GM19397 (cell line): ENCODE measurements at regions not wholly inside any gene's neighbourhood (a gene's known extent, or its start where the extent isn't known, plus 50 kb on each side); places are given as distances from the start of the nearest gene placed in this dataset.

Source experiments
- ATAC-seq: cut with Tn5 transposase; IDR thresholded peaks from one replicate; pipeline ENCODE4 v1.9.1; 2021; ENCODE audit warnings: mild to moderate bottlenecking, moderate library complexity; ENCODE audit not compliant: unreplicated experiment

GRCh38 chr5:96340357-96340756 is 92.7 kb downstream of the PCSK1 start:
- no peak for ATAC-seq

DNA sequence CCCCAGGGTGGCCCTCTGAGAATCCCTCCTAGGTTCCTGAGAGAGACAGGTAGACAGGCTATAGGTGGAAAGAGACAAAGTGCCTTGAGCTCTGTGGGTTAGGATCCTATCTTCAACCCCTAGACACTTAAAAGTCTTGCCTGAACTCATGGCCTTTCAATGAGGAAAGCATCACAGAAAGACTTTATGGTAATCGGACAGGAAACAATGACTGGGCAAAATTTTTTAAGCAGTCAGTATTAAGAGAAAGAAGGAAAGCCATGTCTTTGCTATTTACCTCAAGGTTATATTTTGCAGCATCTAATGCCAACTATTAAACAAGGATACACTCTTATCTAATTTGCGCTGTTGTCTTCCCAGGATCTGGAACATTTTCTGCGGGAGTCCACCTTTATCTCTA is 93.2 kb downstream of the PCSK1 start:
- no peak for ATAC-seq

DNA sequence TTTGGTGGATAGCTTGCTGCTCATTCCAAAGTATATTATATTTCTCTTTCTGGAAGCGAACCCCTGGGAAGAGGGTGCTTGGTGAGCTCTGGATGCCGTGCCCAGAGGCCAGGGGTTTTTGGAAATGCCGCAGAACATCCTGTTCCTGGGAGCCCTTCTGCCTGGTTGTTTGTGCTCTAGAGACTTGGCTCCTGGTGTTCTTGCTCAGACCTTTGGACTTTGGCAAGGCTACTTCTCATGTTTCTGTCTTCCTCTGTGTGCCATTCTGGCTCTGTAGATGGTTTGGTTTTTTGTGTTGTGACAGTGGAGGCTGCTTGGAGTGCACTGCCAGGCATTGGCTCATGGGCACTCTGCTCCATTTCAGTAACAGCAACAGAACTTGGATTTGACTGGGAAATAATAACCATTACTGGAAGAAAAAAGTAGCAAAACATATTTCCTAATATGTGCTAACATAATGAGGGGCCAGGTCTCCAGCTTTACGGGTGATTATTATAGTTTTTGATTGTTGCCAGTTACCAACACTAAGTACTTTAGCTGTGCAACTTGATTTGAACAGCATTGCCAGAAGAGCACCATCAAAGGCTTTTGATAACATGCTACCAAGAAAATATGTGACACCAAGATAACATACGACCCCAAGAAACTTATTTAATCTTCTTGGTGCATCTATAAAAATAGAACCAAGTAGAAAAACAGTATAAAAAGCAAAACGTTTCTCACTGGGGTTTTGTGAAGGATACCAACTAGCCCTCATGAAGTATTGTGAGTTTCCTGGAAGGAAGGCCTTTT is 94.2 kb downstream of the PCSK1 start:
- no peak for ATAC-seq

GRCh38 chr5:96338091-96338490 is 95.0 kb downstream of the PCSK1 start:
- ATAC-seq = no peak

GRCh38 chr5:96337048-96337781 is 95.8 kb downstream of the PCSK1 start:
- ATAC-seq = no peak

- ATAC-seq = peak; percentile 66
Observed at GRCh38 chr5:96336351-96336985, 96.6 kb downstream of the PCSK1 start.

GRCh38 chr5:96335873-96336272 is 97.2 kb downstream of the PCSK1 start:
- ATAC-seq = no peak

DNA sequence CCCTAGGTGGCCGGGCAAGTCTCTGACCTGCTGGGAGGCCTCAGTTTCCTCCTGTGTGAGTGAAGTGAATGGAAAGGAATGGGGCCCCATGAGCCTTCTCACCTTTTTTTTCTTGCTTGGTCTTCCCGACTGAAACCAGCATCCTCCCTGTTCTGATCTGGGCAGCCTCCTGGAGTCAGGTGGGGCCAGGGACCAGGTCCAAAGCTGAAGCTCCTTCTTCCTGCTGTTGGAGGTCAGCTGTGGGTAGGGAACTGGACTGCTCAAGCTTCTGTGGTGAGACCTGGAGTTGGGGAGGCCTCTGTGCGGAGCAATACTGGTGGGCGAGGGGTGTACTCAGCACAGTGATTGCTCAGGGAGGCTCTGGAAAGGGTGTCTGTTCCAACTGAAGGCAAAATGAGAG is 99.7 kb downstream of the PCSK1 start:
- no peak for ATAC-seq

- ATAC-seq = no peak
Observed at GRCh38 chr5:96332535-96333366, 100.3 kb downstream of the PCSK1 start.

DNA sequence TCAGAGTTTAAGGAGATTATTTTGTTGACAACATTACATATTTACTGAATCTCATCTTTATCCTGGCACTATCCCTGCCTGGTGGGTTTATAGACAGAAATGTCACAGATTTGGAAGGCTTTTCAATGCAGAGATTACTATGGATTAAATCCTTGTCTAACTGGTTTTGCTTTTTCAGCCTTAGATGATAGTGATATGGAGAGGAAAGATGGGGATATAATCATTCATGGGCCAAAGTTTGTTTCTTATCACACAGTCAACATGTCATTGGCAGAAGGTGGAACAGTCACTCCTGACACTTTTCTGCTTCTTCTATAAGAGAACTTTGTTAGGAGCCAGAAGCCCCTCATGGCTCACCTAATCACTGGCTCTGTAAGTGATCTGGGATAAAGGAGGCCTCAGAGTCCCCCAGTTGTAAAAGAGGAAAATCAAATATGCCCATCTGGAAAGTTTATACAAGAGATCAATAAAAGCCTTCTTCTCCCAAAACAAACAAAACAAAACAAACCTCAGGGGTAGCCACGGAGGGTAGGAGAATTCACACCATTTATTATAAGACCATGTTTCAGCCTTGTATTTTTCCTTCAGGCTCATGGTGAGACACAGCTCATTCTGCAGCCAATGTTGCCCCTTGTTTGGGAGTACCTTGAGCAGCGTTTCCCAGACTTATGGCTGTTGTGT is 101.2 kb downstream of the PCSK1 start:
- no peak for ATAC-seq

DNA sequence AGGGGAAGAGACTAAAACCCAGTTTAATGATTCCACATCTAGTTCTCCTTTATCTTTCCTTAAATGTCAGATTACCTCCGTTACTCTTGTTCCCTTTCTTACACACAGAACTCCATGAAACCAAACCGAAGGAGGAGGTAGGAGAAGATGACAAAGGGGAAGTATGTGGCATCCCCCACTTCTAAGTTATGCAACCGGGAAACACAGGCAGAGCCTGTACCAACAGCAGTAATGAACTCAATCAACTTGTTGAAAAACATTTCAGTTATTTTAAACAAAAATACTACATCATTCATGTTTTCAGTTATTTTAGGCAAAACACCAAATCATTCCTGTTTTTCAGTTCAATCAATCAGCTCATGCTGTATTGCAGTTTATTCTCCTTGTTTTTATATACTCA is 101.8 kb downstream of the PCSK1 start:
- no peak for ATAC-seq

DNA sequence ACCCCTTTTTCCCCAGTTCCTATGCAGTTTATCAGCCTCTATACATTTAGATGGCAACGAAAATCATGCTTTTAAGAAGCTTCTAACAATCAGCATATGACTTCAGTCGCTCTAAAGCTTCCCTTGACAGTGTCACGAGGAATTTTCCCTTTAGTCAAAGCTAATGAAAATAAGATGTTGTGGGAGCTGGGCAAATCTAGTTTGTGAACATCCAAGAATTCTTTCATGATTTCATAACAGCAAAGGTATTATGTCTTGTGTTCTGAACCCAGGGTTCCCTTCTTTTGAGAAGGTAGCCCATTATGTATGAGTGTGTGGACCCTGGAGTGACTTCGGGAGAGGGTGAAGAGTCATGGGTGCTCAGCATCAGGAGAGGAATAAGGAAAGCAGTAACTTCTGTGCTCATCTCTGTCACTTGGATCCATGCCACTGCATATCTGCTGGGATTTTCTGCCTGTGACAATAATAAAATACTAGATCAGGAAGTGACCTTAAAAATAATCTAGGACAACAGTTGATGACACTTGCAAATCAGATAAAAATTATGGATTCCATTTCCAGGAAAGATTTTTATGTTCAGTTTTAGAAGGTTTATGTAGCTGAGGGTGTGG is 102.4 kb downstream of the PCSK1 start:
- no peak for ATAC-seq

DNA sequence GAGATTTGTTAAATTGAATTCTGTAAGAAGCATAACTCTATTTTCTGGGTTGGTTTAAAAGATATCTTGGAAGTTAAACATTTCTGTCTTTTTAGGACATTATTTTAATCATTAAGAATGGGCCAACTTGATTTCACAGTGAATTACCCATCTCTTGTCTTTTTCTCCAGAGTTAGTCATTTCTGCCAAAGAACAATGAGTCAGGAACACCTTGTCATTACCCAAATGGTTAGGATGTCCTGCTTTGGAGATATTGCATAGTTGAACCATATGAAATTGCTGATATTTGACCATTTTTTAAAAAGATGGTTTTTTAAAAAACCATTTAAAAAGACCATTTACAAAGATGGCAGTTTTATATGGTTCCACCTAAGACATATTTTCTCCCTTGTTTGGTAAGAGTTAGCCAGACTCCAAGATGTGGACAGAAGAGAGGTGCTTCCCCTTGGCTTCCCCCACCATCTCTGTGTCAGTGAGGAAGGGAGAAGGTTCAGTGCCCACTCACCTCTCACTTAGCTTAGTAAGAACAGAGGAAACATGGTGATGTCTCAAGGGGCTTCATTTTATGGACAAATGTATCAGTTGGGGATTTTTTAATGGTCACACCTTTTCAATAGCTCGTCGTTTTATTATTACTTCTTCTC is 103.0 kb downstream of the PCSK1 start:
- no peak for ATAC-seq

DNA sequence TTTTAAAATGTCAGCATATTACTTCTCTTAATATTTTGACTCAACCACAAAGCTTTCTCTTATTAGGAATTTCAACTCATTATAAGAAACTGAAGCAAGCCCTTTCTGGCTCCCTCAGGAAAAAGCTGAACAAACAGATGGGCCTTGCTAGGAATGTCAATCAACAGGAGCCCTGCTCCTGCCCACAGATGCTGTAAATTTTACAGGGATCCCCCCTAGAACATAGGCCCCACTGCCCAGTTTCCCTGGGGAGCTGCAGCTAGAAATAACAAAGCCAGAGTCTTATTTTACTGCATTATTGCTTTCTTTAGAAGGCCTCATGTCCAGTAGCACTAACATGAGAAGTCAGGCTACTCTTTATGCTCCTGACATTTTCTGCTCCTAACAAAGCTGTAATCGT is 103.8 kb downstream of the PCSK1 start:
- no peak for ATAC-seq

- no peak for ATAC-seq
Observed at GRCh38 chr5:96327722-96328121, 105.3 kb downstream of the PCSK1 start.

- peak; percentile 54 for ATAC-seq
Observed at GRCh38 chr5:96326902-96327301, 106.1 kb downstream of the PCSK1 start.

DNA sequence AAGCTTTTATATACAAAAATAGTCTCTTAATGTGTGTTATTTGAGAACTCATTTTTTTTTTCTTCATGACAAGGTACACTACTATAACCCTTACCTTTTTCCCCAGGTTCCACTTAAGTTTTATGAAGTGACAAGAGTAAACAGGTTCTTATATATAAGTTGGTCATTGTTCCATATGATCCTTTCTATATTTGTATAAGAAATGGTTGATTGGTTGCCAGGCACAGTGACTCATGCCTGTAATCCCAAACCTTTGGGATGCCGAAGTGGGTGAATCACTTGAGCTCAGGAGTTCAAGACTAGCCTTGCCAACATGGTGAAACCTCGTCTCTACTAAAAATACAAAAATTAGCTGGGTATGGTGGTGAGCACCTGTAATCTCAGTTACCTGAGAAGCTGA is 108.3 kb downstream of the PCSK1 start:
- no peak for ATAC-seq

- no peak for ATAC-seq
Observed at GRCh38 chr5:96322865-96323264, 110.2 kb downstream of the PCSK1 start.

DNA sequence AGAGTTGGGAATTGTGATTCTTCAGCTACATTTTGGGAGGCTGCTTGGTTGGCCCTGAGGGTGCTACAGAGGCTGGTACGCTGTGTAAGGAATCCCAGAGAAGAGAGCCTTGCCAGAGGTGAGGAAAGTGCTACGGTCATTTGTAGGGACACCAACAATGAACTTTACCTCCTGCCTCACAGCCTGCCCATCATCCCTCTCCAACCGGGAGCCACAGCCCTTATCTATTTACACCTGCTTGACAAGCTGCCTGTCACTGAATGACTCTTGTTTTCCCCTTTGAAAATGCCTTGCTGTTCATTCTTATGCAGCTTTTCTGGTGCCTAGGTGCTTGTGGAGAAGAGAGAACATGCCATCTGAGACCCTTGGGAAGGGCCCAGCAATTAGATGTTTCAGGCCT is 110.8 kb downstream of the PCSK1 start:
- no peak for ATAC-seq

DNA sequence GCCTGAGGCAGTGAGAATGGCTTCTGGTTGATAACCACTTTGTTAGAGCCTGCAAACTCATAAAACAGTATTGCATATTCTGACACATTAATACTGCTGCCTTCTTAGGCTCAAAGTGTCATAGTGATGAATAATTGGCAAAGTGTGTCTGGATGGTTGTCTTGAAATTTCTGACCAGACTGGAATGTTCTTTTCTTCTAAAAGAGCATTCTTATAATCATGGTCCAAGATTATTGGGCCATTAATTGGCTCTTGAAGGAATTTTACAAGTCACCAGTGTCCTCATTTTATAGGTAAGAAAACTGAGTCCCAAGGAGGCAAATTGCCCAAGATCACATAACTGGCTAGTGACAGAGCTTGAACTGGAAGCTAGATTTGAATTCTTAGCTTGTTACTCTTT is 111.7 kb downstream of the PCSK1 start:
- ATAC-seq = no peak
